ENCODE measurements at regions not wholly inside any gene's neighbourhood (a gene's known extent, or its start where the extent isn't known, plus 50 kb on each side); places are given as distances from the start of the nearest gene placed in this dataset.

DNA sequence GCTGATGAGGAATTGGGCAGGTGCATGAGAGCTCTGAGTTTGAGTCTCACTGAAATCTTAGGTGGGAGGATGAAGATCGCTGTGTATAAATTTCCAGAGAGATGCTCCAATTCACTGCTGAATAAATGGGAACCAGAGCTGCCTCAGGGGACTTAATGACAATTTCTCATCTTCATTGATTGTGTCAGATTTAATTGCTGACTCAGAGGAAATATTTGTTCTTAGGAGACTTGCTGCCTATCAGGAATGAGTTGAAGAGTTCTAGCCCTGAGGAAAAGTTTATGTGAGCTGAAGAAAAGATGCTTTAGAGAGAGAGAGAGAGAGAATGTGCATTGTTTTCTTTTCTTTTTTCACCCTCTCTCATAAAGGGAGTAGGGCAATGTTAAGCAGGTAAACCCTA lies 827.5 kb upstream of the WWC1 start:
- no peak for TF ChIP-seq EZH2phosphoT487 (IDR thresholded peaks at IDR 0.05; ENCODE audit: low read depth, severe bottlenecking, unreplicated experiment)
- TF ChIP-seq, protein P1, sequence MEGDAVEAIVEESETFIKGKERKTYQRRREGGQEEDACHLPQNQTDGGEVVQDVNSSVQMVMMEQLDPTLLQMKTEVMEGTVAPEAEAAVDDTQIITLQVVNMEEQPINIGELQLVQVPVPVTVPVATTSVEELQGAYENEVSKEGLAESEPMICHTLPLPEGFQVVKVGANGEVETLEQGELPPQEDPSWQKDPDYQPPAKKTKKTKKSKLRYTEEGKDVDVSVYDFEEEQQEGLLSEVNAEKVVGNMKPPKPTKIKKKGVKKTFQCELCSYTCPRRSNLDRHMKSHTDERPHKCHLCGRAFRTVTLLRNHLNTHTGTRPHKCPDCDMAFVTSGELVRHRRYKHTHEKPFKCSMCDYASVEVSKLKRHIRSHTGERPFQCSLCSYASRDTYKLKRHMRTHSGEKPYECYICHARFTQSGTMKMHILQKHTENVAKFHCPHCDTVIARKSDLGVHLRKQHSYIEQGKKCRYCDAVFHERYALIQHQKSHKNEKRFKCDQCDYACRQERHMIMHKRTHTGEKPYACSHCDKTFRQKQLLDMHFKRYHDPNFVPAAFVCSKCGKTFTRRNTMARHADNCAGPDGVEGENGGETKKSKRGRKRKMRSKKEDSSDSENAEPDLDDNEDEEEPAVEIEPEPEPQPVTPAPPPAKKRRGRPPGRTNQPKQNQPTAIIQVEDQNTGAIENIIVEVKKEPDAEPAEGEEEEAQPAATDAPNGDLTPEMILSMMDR (IDR thresholded peaks at IDR 0.05; ENCODE audit: poor library complexity): no peak
- no peak for TF ChIP-seq EZH2 (IDR thresholded peaks at IDR 0.05; ENCODE audit: borderline replicate concordance)

All from hepatocyte (in vitro differentiated cells).